NCI-H2171 (cell line): ENCODE measurements at regions not wholly inside any gene's neighbourhood (a gene's known extent, or its start where the extent isn't known, plus 50 kb on each side); places are given as distances from the start of the nearest gene placed in this dataset.

Source experiments
- DNase-seq: peaks from one replicate; lab custom pipeline; 2025; lab: John Stamatoyannopoulos, UW

DNA sequence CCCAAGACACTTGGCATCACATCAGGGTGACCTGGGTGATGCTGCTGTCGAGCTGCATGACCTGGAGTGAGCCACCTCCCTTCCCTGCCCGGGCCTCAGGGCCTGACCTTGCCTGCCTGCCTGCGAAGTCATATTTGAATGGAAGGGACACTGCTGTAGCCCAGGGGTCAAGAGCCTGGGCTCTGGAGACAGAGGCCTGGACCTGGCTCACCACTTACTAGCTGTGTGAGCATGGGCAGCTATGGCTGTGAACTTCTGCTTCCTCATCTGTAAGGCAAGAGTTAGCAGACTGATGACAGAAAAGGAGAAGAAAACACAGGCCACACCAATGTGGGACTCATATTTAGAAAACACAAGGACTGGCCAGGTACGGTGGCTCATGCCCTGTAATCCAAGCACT is 118.7 kb downstream of the ZFP36L2 start:
- DNase-seq: no peak

DNA sequence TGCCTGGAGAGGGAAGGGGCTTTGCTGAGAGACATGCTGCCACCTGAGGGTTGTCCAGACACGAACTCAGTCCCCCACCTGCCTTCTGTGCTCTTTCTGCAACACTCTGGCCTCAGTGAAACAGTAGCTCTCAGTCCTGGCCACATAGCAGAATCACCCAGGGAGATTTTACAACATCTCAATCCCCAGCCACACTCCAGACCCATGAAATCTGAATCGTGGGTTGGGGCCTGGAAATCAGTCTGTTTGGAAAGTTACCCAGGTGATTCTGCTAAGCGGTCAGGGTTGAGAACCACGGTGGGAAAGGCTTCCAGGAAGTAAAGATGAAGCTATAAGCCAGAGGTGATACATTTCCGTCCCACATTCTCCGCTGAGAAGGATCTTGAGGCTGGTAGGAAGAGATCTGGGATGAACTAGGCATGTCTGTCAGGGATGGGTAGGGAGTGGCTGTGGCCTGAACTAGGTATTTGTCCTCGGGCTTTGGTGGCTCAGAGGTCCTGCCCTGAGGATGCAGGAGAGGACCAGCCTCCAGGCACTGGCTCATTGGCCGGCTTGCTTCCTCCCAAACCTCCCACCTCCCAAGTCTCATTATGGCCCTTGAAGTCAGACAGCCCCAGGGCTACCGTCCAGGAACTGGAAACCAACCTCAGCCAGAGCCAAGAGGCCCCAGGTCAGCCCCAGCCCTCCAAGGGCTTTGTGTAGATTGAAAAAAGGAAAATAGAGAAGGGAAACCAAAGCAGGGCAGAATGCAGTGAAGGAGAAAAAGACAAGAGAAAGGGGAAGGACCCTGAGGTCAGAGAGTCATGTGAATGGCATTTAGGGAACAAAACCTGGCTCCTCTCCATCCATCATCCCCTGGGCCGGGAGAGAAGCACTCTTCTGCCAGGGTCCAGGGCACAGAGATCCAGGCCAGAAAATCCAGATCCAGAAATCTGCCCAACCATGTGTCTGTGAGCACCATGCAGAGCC is 119.6 kb downstream of the ZFP36L2 start:
- no peak for DNase-seq

DNA sequence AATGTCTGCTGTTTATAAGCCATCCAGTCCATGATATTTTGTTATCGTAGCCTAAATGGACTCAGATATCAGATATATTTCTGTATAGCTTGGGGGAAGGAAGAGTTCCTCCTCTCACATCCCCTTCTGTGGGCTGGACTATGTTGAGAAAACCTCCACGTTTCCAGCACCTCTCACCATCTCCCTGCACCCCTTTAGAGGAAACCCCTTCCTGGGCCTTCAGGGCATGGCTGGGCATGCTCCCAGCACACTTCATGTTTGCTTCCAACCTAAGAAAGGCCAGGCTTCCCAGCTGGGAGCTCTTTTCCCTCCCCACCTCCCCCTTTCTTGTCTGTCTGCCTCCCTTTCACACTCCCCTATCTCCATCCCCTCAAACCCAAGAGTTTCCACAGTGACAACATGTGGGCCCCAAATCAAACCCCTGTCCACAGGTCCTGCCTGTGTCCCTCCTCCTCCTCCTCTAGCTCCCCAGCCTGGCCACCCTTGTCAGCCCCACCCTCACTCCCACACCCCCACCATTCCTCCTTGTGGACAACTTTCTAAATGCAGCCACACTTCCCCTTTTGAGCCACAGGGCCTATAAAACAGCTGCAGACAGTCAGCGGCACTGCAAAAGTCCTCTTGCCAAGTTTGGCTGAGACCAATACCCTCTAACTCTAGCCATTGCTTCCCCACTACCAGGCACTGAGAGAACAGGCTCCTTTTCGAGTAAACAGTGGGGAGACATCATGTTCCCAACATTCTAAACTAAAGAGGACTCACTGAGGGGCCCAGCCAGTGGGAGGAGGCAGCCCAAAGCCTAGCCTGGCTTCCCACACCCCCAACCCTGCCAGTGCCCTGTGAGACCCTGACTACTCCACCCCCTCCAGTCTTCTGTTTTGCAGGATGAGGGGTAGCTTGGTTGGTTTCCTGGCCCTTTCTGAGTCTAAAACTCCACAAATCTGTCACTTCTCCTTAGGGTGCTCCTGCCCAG is 120.5 kb downstream of the ZFP36L2 start:
- DNase-seq: no peak

DNA sequence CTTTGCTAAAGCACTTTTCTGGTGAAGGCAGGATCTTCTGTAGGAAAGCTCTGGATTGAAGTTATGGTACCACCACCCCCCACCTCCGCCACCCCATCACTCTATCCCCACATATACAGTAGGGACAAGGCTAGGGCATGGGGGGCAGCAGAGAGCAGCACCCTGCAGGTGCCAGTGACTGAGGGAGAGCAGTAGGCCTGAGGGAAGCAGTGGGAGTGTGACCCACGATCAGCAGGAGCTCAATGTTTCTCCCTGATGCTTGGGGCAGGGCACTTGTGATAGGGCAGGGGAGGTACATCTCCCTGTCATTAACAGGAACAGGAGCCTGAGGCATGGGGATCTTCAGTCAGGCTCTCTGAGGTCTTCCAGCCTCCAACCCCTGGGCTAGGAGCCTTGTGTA is 121.6 kb downstream of the ZFP36L2 start:
- DNase-seq: no peak

DNA sequence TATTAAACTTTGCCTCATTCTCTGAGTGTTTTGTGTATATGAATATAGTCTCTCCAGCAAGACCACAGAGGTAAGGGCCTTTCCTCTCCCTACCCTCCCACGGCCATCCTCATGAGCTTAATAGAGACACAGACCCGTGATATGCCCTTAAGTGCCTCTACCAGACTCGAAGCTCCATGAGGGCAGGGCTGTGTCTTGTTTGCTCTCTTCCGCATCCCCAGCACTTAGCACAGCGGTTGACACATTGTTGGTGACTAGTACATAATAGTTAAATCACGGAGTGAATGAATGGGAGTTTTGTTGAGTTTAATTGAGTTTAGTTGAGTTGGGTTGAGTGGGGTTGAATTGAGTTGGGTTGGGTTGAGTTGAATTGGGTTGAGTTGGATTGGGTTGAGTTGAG is 122.3 kb downstream of the ZFP36L2 start:
- DNase-seq: no peak

DNA sequence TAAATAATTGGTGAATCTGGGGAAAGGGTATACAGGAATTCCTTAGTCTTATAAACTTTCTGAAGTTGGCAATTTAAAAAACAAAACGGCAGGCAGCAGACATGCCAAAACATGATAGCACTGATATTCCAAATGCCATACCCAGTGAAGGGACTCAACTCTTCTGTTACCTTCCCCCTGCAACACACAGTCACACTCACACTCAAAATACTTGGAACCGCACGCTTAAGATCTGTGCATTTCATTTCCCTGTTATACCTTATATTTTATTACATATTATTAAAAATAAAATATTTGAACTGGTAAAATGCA is 123.4 kb downstream of the ZFP36L2 start:
- DNase-seq: no peak

DNA sequence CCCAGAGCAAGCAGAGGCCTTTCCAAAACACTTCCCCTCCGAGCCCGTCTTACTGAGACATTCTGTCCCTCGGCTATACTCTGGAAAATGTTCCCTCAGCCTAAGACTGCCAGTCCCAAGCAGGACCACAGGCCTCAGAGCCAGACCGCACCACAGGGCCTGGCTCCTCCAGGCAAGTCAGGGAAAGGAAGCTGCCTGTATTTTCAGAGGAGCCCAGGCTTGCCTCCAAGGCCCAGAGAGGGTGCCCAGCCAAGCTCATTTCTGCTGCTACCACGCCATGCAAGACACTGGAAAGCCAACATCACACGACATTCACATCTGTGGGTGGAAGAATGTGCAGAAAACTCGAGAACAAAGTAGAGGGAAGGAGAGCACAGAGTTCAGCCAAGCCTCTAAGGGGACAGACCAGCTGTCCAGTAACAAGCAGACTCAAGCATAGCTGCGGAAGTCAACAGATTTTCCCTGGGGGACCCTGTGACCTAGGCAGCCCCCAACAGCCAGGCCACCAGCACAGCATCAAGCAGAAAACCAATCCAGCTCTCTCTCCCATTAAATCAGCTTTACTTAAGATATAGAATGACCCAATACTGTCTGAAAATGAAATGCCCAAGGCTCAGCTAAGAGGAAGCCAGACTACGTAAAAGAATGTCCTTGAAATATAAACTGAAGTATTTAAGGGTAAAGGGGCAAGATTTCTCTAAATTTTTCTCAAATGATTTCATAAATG is 123.9 kb downstream of the ZFP36L2 start:
- no peak for DNase-seq

DNA sequence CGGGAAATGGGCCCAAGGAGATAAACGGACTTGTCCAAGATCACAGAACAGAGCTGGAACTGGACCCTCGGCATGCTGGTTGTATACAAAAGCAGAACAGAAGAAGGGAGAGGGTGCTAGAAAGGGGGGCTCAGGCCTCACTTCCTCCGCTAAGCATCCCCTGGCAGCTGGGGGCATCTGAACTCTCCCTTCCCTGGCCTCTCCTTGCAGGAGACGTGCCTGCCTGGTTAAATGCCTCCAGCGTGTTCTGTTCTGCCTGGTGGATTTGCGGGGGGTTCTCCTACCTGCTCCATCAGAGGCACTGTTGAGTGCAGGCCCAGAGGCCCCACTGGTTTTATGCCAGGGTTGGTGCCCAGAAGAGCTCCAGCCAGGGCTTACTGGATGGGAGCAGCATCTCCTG is 124.7 kb downstream of the ZFP36L2 start:
- no peak for DNase-seq

DNA sequence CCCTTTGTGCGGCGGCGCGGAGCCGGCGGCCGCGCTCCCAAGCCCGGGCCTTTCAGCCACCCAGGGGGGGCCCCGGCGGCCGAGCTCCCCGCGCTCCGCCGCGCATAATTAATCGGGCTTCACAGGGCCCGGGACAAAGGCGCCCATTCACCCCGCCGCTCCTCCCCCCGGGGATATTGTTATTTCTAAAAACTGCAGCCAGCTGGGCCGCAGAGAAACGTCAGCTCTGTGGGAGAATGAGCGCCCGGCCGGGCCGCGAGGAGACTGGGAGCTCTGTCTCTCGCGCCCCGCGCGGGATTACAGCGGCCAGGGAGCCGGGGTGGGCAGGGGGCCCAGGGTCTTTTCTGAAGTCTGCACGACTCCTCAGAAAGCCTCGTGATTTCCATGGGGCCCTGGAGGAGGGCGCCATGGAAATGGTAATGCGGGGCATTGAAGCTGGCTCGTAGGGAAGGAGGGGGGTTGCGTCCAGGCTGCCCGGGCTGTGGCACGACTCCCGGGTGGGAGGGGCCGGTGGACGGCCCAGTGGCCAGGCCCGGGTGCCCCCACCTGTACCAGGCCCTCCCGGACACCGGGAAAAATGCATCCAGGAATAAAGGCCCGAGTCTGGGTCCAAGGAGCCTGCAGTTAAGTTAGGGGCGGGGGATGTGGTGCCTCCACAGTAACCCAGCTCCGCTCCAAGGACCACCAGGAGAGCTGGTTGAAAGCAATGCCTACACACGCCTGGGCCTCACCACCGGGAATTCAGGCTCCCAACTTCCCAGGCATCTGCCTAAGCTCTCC is 125.3 kb downstream of the ZFP36L2 start:
- DNase-seq: no peak

DNA sequence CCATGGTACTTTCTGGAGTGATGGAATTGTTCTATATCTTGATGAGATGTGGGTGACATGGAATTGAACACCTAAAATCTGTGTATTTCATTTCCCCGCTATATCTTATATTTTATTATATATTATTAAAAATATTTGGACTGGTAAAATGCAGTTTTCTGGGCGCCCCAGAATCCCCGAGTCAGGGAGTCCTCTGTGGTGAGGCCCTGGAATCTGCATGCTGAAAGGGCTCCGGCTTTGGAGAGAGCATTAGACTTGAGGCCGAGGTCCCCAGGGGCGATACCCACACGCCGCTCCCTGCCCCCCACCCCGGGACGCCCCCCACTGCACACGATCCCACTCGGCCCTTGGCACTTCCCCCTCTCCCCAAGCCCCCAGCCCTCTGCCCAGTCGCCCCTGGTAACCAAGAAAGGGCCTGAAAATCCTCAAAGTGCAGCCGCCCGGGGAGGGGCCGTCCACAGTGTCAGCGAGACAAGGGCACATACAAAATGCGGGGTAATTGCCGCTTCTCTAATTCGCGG is 126.0 kb downstream of the ZFP36L2 start:
- DNase-seq: no peak

DNA sequence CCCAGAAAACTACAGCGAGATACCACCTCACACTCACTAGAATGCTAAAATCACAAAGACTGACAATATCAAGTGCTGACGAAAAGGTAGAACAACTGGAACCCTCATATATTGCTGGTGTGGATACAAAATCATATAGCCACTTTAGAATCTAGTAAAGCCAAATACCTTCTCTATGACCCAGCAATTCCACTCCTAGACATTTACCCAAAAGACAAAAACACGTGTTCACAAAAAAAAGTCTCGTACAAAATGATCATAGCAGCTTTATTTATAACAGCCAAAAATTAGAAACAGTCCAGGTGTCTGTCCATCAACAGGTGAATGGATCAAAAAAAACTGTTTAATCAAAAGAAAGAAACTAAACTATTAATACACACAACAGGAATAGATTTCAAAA is 126.6 kb downstream of the ZFP36L2 start:
- DNase-seq: no peak

DNA sequence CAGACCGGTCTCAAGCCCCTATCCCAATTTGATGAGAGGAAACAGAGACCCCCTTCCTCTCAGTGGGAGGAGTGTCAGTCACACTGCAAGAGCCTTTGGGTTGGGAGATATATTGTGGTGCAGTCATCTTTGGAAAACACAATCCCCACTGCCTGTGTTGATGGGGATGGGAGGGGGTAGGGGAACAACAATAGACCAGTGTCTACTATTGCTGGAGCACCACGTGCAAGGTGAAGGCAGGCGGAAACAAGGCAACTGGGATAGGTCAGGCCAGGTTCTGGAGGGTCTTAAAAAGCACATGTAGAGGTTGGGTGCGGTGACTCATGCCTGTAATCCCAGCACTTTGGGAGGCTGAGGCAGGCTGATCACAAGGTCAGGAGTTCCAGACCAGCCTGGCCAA is 127.9 kb downstream of the ZFP36L2 start:
- DNase-seq: no peak

DNA sequence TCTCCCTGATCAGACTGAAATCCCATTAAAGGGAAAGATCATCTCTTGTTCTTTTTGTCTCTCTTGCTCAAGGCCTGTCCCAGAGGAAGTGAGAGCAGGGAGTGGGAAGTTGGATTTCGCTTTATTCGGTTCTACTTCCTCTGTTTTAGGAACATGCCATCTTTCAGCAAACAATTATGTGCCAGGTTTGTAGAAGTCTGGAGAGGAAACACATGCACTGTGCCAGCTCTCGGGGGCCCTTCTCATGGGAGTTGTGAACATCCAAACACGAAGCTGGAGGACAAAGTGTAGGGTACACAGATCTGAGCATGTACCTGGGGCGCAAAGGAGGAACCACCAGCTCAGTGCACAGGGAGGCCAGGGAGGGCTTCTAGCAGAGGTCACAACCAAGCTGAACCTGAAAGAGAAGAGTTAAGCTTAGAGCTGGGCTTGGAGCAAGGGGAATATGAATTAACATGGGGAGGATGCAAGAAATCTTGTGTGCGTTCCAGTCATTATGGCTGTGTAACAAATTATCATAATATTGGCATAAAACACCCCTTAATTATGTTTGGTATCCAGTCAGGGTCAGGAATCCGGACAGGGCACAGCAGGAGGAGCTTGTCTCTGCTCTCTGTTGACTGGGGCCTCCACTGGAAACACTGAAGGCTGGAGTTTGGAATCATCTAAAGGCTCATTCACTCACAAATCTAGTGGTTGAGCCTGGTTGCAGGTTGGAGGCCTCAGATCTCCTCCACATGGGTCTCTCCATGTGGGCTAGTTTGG is 128.6 kb downstream of the ZFP36L2 start:
- DNase-seq: no peak

DNA sequence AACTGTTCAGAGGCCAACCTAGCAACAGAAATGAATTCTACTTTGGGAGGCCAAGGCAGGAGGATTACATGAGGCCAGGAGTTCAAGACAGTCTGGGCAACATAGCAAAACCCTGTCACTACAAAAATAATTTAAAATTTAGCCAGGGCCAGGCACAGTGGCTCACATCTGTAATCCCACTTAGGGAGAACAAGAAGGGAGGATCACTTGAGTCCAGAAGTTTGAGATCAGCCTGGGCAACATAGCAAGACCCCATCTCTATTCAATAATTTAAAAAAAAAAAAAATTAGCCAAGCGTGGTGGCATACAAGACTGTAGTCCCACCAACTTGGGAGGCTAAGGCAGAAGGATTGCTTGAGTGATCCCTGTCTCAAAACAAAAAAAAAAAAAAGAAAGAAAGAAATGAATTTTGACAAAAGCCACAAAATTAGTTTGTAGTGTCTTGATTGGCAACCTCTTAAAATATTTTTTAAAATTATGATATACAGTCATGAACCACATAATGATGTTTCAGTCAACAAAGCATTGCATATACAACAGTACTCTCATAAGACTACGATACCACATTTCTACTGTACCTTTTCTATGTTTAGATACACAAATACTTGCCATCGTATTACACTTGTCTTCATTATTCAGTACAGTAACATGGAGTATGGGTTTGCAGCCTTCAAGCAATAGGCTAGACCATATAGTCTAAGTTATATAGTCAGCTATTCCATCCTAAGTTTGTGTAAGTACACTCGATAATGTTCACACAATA is 130.7 kb downstream of the ZFP36L2 start:
- DNase-seq: no peak

DNA sequence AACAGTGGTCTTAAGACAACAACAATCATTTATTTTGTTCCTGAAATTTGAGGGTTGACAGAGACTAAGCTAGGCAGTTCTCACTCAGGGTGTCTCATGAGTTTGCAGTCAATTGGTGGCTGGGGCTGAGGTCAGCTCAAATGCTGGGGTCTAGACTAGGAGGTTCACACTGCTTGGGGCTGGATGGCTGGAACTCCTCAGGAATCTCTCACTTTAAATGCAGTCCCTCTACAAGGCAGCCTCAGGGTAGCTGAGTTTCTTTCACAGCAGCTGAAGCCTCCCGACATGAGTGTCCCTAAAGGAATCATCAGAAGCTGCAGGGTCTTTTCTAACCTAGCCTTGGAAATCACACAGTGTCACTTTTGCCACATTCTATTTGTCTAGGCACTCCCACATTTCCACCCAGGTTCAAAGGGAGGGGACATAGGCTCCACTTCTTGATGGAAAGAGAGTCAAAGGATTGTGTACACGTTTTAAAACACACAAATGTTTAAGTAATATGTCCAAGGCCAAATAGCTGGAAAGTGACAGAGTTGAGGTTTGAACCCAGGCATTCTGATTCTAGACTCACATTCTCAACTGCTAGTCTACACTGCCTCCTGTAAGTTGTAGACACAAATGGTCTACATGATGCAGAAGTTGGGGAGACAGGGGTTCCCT is 133.8 kb downstream of the ZFP36L2 start:
- DNase-seq: no peak

DNA sequence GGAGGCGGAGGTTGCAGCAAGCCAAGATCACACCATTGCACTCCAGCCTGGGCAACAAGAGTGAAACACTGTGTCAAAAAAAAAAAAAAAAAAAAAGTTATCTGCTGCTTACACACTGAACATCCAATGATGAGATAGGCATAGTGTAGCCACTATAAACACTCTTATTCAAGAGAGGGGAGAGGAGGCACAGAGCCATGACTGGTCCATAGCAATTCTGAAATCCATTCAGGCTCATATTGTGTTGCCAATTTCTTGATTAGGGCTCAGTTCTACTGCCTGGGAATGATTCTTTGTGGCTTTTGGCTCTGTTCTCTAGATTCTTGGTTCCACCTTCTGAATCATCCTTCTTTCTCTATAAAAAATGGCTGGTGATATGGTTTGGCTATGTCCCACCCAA is 136.1 kb downstream of the ZFP36L2 start:
- DNase-seq: no peak

DNA sequence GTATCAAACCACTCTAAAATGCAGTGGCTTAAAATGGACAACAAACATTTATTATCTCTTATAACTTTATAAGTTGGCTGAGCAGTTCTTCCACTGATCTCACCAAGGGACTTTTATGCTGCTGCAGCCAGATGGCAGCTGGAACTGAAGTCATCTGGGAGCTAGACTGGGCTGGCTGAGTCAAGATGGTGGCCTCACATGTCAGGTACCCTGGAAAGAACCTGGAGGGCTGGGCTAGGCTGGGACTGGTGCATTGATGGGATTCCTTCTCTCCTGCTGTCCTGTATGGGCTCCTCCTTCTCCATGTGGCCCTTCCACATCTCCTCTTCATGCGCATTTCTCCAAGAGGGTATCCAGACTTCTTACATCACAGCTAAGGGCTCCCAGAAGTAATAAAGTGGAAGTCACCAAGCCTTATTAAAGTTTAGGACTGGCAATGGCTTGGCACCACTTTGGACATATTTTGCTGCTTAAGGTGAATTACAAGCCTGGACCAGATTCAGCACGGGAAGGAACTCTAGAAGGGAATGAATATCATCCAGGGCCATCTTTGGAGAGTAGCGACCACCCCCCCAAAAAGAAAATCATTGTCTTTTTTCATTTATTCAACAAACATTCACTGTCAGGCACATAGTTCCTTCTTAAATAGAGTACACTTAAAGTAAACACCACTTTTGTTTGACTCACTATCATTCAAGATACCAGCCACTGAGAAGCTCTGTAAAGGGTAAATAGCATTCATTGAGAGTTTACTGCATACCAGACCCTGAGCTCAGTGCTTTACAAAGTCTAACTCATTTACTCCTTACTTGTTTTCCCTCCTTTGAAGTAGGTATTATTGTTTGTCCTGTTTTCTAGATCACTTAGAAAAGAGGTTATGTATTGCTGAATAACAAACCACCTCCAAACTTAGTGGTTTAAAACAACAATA is 138.0 kb downstream of the ZFP36L2 start:
- DNase-seq: no peak

DNA sequence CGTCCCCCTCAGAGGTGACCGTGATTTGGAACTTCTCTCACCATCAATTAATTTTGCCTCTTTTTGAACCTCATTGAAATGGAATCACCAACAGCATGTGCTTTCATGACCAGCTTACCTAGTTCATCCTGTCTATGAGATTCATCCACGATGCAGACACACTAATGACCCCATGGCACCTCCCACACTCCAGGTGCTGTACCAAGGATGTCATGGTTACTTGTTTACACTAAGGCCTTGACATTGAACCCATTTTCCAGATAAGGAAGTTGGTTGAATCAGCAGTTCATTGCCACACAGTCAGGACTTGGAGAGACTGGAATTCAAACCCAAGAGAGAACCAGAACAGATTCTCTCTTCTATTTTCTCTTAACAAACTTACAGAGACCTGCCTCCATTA is 139.0 kb downstream of the ZFP36L2 start:
- DNase-seq: no peak
